ENCODE measurements at regions not wholly inside any gene's neighbourhood (a gene's known extent, or its start where the extent isn't known, plus 50 kb on each side); places are given as distances from the start of the nearest gene placed in this dataset.

DNA sequence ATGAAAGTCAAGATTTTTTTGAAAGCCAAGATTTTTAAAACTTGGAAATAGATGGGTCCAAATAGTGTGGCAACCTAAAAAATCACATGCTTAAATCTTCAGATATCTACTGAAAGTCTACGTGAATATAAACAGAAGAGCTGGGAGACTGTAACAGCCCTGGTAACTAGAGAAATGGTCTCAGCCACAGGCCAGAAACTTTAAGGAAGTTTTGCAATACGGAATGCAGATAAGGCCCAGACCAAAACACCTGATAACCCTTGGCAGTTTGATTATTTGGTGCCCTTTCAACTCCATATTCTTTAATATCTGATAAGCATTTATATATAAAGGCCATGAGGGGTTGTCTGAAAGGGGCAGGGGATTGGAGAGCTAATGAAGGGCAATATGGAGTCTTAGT lies 537.3 kb upstream of the TGFBR2 start:
- no peak for DNase-seq

DNA sequence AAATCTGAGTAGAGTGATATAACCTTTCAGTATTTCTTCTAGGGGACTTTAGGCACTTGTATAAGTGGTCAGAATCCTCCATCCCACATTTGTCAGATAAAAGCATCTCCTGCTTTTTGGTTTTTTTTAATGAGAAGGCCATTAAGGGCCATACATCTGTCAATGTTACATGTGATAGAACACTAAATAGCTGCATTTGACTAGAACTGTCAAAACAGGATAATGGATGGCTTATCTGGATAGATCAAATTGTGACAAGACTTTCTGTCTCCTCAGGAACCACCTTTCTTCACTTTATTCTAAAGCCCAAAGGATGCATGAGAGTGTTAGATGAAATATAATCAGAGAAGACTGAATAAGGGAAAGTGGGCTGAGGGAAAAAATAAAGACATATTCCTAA lies 533.4 kb upstream of the TGFBR2 start:
- no peak for DNase-seq

DNA sequence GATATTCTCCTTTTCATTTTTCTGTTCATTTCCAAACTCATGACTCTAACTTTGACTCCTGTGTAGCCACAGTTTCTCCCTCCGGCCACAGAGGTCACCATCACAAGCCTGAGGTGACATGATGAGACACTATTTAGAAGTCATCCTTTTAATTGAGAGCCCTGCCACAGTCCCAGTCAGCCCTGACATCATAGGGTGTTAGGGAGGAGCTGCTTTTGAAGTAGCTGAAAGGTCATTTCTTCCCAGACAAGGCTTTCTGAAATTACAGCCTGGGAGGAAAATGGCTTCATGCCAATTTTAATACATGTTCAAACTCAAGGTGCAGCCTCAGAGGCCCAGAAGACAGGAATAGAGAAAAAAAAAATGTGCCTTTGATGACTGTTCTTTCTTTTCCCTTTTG lies 532.8 kb upstream of the TGFBR2 start:
- no peak for DNase-seq

DNA sequence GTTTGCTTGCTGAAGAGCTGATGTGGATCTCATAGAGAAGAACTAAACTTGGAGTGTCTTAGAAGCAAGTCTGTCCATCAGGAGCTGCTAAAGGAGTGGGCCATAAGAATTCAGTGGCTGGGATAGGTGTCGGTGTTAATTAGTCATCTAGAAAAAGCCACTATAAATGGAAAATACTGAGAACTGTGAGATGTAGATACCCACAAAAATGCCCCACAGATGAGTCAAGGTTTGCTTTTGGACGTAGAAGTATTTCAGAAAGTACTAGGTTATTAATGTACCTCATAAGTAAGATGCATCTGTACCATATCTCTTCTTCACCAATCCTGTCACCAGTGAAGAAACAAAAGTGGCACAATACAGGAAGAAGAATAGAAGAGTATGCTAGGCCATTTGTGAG lies 530.9 kb upstream of the TGFBR2 start:
- no peak for DNase-seq

DNA sequence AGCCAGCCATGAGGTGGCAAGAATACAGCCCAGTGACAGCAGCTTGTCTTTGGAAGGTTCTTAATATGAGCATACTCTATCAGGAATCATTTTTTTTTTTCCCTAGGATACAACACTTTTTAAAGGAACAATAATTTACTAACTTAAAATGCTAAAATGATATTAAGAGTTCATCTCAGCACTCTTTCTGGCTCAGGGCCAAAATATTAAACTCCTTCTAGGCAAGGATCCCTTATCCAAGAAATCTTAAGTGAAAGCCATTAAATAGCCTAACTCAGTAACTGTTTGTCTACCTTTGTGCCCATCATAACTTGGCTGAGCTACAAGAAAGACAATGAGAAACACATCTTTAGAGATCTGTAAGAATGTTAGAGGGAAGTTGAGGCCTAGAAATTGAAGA lies 529.5 kb upstream of the TGFBR2 start:
- no peak for DNase-seq

DNA sequence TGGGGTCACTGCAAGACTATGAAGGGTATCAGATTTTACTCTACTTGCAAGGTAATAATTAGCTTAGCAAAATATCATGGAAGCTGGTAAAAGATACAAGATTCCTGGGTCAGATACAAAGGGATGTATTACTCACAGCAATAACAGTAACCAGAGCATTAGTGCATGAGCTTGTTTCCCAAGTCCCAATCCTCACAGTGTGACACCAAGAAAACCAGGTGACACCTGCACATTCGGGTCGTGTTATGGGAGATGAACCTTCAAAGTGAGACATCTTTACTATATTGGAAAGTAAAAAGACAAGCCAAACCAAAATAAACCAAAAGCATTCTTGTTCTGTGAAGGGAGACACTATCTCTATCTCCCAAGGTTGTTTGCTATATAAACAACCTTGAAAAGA lies 528.7 kb upstream of the TGFBR2 start:
- DNase-seq: no peak

DNA sequence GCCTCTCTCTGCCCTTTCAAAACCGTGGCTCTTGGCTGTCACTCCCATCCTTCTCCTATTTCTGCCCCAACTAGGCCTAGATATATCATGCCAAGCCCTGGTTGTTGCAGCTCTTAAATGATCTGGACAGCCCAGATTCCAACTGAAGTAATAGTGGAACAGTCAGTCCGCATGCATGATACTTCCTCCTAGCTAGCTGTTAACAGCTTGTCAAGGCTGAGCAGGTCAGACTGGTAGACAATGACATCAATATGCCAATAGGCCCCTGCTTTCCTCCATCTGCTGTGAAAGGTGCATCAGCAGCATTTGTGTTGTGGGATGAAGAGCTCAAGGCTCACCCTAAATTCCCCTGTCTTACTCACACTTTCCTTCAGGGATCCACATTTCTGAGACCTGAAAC lies 527.7 kb upstream of the TGFBR2 start:
- DNase-seq: no peak

DNA sequence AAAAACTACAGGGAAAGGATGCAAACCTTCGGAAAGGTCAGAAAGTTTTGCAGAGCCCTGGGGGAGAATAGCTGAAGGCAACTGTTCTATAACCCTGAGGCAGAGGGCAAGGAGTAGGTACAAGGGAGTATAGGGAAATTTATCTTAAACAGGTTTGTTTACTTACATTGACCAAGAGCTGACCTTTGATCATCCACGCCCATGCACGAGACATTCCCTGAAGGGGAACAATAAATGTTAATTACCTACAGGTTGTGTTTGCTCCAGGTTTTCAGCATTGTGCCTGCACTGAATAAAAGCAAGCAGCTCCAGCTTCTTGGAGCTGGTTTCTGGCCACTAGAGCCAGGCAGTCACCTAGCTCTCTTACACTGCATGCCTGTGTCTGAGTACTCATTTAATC lies 524.5 kb upstream of the TGFBR2 start:
- no peak for DNase-seq

DNA sequence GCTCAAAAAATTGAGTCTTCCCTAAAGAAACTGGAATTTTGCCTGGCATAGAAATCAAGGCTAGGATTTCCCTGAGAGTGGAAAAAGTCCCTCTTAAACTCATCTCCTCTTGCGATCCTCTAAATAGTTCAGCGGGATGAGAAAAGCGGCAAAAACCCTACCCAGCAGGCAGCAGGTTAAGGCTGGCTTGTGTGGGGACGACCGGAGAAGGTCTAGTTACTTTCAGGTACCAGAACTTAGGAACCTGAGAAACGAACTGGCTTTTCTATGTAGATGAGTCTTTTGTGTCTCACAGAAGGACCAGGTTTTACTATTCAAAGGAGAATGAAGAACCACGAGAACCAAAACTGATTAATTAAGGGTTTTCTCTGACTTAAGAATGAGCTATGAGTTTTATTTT lies 523.7 kb upstream of the TGFBR2 start:
- no peak for DNase-seq

DNA sequence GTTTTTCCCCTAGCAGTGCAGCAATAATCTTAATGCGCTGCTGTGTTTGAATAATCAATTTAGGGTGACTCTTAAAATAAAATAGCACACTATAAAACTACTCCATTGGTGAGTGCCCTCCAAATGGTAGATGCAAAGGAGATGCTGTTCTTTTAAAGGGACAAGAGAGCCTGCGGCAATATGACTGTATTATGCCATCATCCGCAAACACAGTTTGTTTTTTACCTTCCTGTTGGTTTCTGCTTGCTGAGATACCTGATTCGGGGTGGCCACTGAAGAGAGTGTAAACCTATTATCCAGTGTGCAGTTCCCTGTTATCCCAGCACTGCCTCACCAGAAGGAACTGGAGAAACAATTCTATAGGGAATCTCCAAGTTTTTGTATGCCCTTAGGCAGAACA lies 523.1 kb upstream of the TGFBR2 start:
- DNase-seq: no peak

DNA sequence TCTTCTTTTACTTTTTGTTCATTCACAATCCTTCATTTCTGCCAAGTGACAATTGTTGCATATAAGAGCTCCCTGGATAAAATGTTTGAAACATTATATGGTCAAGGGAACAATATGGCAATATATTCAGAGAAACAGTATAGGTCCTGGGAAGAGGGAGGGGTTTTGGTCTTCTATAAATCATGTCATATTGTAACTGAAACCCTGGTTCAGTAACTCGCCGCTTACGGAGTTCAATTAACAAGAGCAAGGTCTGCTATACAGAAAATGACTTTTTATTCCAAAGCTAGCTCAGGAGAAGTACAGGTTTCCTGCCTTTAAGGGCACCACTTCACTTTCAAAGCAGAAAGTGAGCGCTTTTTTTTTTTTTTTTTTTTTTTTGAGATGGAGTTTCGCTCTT lies 522.1 kb upstream of the TGFBR2 start:
- no peak for DNase-seq

DNA sequence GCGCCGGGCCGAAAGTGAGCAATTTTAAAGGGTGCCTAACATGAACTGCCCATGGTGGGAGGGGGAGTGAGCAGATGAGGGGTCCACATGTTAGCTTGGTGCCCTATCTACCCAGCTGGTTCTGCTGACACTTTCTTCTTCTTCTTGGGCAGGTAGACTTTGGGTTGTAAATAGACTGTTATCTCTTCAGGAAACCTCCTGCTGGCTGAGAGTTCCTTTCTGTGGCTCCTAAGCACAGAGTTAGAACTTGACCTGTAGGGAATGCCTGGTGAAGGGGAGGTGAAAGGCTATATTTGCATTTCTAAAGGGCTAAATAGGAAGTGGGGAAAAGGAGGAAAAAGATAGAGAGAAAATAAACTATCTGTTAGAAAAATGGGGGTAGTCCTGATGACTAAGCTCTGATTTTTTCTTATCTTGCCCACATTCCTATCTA lies 521.4 kb upstream of the TGFBR2 start:
- no peak for DNase-seq

DNA sequence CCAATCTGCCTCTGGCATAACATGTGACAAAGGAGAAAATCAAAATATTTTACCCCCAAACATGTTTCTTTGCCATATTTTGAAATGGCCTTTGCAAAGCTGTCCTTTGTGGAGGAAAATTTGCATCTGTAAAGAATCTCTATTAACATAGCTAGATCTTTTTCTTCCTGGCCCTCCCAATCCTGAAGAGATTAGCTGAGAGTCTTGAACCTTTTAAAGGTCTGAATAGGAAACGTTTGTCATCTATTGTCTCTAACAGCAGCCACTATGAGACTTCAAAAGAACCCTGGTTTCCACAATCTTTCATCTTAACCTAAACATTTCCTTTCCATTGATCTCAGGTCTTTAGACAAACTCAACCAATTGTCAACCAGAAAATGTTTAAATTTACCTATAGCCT lies 520.9 kb upstream of the TGFBR2 start:
- DNase-seq: no peak

DNA sequence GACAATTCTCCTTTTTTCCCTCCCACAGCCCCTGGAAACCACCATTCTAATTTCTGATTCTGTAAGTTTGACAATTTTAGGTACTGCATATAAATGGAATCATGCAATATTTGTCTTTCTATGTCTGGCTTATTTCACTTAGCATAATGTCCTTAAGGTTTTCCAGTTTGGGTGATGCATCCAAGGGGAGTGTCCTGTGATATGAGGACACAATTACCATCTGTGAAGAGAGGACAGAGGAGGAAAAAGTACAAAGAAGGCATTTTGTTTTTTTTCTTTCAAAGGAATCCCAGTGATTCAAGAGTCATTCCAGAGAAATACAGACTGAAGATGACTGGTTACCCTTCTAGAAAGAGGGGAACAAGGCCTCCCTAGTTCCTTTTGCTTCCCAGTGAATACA lies 514.7 kb upstream of the TGFBR2 start:
- no peak for DNase-seq

DNA sequence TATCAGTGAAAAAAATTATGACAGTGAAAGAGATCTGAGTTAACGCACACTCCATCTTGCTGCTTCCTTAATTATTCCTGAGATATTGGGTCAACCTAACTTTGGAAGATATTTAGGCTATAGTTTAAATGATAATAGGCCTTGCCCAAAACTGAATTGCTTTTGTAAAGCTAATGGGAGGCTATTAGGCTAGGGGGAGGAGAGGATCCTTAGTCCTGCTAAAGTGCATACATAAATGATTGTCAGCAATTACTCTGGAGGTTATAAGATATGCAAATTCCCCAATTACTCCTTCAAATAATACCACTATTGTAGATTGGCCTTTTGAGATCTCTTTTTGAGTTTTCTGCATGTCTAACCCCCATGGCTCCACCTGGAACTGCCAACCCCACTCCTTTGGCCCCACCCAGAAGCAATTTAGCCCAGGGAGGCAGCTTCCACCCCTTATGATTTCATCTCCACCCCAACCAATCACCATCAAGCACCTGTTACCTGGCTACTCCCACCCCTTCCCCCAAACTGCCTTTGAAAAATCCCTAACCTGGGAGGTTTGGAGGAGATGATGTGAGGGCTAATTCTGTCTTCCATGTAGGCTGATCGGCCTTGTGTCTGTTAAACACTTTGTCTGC lies 509.3 kb upstream of the TGFBR2 start:
- DNase-seq: no peak

DNA sequence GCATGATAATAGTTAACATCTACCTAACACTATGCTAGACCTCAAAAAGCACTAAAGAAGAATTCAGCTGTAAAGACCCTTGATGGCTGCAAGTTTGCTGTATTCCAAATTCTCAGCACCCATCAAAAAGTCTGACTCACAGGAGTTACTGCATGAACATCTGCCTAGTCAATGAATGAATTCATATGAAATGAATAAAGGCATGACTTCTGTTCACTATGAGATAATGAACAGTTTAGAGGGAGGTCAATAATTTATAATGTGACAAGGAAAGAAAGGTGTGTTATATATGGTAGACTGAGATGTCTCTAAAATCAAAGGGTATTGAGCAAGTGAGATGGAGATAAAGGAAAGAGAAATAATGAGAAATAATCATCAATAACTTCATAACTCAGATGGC lies 508.2 kb upstream of the TGFBR2 start:
- no peak for DNase-seq

DNA sequence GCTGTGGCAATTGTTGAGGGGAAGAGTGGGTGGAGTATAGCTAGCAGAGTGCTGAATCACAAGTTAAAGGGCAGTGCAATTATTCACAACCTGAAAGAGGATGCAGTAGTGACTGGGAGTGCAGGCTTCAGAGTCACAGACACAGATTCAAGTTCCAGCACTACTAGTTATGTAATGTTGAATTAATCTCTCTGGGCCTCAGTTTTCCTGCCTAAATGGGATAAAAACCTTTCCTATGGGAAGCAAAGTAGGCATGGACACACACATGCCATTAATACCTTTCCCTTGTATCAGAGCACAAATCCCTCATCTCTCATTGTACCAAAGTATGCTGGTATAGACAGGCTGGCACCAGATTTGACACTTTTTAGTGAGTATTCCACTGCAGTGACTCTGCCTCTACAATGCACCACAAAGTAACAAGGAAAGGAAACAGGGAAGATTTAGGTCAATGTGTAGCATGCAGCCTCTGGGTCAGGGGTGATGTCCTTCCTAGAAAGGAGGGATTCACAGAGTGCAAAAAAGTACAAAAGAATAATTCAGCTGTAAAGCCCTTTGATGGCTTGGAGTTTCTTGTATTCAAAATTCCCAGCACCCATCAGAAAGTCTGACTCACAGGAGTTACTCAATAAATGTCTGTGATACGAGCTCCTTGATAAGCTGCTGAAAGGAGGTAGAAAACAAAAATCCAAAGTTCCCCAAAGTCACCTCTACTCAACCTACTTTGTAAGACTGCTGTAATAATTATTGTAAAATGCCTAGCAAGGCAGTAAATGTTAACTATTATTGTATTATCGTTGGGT lies 507.5 kb upstream of the TGFBR2 start:
- DNase-seq: no peak

DNA sequence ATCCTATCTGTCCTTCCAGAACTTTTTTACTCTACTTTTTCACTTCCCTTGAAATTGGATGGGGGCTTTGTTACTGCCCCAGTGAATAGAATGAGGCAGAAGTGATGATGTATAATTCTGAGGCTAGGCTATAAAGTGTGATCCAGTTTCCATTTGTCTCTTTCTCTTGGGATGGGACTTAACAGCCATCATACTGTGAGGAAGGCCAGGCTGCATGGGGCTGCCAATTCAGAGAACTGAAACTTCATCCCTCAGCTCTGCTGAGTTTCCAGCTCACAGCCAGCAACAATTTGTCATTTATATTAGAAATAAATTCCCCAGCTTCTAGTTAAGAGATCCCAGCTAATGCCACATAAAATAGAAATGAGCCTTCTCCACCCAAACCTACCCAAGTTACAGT lies 504.0 kb upstream of the TGFBR2 start:
- DNase-seq: no peak

DNA sequence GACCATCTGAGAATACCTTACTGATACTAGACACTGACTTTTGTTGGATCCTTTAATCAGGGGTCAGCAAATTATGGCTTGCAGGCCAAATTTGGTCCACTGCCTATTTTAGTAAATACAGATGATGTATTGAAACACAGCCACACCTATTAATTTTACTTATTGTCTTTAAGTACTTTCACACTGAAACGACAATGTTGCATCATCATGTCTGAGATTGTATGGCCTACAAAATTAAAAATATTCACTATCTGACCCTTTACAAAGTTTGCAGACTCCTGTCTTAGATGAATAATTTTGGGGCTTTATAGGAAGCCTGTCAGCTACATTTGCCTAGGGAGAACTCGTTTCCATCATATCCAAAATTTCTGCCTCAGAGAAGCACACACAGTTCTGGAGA lies 503.2 kb upstream of the TGFBR2 start:
- no peak for DNase-seq

DNA sequence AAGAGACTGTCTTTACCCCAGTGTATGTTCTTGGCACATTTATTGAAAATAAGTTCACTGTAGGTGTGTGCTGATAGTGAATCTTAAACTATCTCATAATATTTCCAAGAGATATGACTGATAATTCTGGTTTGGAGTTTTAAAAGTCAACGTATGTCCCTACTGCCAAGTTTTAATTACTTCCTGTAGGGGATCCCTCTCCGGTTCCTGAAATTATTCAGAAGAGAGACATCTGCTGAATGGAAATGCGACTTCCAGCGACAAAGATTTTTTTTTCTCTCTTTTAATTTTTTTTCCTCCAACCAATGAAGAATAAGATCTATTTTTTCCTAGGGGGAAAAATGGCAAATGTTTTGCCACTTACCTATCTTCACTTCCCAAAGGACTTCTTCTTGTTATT lies 498.9 kb upstream of the TGFBR2 start:
- DNase-seq: no peak

DNA sequence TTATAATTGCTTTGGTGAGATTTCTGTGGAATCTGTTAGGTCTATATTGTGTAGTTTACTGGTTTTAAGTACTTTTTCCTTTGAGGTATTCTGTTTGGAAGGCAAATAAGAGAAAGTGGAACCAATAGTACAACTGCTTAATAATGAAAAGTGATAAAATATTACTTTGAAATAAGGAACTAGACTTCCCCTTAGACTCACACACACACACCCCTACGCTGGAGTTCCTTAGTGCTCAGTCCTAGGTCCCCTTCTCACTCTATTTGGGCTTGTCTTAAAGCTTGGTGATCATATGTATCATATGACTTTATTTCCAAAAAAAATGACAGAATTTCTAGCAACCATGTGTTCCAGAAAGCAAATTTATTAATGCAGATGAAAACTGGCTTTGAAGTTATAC lies 494.0 kb upstream of the TGFBR2 start:
- no peak for DNase-seq

DNA sequence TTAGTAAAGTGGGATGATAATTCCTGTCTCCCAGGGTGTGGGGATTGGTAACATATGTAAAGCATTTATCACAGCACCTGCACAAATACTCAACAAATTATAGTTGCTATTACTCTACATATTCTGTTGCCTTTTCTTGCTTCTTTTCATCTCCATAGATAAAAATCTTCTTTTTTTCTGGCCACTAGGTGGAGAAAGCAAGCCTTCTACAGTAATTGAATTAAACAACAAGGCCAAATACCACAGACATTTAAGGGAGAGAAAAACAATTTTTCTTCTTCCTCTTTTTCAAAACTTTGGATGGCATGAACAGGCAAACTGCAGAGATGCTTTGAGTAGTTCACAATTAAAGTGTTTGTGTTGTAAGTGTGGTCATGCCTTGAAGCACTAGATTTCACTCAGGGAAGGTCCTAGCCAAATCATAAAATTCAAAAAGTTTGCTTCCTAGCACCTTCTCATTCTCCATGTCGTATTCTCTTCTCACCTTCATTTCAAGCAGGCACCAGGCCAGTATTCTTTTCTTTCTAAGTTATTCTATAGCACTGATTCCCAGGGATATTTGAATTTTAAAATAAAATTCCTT lies 493.4 kb upstream of the TGFBR2 start:
- DNase-seq: peak; percentile 24

DNA sequence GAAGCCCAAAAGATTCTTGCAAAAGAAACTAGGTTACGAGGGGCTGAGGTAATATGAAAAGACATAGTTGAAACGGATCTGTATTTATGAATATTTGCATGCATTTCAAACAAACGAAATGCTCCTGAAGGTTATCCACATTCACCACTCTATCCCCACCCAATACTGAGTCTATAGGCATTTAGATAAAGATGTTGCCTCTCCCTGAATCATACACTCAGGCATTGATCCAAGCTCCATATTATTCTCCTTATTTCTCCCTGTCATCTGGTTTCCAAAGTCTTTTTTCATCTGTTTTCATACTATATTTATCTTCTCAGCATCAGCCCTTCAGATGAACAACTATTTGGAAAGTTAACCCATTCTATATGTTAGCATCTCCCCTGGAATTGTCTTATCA lies 492.5 kb upstream of the TGFBR2 start:
- DNase-seq: no peak

DNA sequence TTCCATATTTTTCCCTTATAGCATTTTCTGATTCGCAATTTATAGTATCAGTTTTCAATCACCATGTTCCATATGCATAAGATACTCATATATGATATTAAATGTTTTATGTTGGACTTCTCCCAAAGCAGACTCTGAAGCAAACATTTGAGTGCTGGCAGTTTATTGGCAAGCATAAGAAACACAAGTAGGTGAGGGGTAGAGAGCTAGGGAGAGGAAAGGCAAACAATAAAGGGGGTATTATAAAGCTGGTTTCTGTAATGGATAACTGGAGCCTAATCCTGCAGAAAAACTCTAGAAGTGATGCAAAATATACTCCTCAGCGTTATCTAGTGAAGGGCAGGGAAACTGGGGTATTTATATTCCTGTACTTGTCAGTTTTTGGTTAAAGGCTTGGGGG lies 491.5 kb upstream of the TGFBR2 start:
- DNase-seq: no peak

DNA sequence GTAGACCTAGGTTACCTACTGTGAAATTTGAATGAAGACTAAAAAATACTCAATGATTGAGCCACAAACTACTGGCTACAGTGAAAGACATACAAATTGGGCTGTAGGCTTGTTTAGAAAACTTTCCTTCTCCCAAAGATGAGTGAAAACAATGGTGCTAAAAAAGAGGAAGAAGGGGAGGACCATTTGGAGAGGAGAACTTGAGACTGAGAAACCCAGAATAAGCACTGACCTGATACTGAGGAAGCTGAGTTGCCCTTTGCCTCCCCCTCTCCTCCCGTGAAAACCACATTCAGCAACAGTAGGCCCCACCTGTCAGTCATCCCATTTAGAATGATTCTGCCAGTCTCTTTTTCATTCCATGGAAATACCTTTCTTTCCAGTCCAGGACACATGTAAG lies 484.0 kb upstream of the TGFBR2 start:
- DNase-seq: no peak

All from central memory CD4-positive, alpha-beta T cell (primary cell).